ENCODE measurements at regions not wholly inside any gene's neighbourhood (a gene's known extent, or its start where the extent isn't known, plus 50 kb on each side); places are given as distances from the start of the nearest gene placed in this dataset.
A peak's percentile ranks its signal among the peaks of the same experiment; 100 is the strongest.

DNA sequence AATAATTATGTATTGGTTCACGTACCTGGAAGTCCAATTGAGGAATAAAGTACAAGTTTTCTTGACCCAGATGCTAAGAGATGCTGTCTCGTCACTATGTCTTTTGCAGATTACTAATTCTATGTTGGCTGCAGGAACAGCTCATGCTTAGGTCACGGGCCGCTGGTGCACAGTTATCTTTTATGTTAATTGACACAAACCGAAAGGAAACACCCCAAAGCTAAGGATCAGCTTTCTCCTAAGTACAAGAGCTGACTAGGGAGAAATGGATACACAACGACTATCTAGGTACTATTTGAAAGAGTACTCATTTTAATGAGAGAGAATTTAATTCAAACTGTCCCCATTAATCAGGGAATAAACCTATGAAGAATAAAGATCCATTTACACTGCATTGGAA is 217.7 kb upstream of the SLC35G4 start:
- TF ChIP-seq ZFX (IDR thresholded peaks at IDR 0.05; ENCODE audit: borderline replicate concordance), result no peak
- TF ChIP-seq, protein P1, sequence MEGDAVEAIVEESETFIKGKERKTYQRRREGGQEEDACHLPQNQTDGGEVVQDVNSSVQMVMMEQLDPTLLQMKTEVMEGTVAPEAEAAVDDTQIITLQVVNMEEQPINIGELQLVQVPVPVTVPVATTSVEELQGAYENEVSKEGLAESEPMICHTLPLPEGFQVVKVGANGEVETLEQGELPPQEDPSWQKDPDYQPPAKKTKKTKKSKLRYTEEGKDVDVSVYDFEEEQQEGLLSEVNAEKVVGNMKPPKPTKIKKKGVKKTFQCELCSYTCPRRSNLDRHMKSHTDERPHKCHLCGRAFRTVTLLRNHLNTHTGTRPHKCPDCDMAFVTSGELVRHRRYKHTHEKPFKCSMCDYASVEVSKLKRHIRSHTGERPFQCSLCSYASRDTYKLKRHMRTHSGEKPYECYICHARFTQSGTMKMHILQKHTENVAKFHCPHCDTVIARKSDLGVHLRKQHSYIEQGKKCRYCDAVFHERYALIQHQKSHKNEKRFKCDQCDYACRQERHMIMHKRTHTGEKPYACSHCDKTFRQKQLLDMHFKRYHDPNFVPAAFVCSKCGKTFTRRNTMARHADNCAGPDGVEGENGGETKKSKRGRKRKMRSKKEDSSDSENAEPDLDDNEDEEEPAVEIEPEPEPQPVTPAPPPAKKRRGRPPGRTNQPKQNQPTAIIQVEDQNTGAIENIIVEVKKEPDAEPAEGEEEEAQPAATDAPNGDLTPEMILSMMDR (IDR thresholded peaks at IDR 0.05), result no peak
- H3K27ac ChIP-seq, result no peak overlapping the region

- no peak for TF ChIP-seq ZFX (IDR thresholded peaks at IDR 0.05; ENCODE audit: borderline replicate concordance)
- TF ChIP-seq, protein P1 (IDR thresholded peaks at IDR 0.05), result no peak
Observed at GRCh38 chr18:11388755-11389680, 220.4 kb upstream of the SLC35G4 start.

DNA sequence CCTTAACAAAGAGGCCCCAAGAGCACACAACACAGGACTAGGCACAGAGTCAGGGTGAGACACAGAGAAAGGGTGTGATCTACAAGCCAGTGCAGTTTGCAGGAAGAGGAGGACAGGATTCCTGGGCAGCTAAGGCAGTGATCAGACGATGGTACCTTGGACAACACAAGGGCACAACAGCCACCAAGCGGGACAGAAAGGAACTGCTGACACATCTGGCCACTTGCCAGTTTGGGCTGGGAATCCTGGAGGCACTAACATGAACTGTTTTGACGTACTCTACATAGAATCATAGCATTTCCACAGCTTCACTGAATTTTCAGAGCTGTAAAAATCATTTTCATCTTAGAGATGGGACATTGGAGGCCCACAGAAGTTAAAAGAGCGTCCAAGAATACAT is 221.5 kb upstream of the SLC35G4 start:
- no peak overlapping the region for H3K27ac ChIP-seq
- TF ChIP-seq ZFX (IDR thresholded peaks at IDR 0.05; ENCODE audit: borderline replicate concordance), result no peak
- TF ChIP-seq, protein P1 (IDR thresholded peaks at IDR 0.05), result peak; percentile 55

More at GRCh38 chr18:11388755-11389680, 220.4 kb upstream of the SLC35G4 start:
- no peak overlapping the region for H3K27ac ChIP-seq

DNA sequence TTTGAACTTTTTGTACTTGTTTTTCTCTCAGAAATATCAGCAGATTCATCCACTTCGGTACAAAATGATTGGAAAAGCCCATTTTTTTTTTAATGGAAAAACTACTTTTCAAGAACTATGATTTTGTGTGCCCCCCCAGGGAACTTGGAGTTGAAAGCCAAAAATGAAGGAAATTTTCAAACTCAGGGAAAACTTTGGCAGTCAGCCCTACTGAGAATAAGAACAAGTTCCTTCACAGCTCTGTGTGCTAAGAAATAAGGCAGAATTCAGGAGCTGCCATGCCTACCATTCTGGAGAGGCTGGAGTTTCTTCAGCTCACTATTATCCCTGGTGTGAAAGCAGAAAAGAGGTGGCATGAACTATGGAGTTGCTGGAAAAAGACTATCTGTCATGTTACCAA is 226.0 kb upstream of the SLC35G4 start:
- H3K27ac ChIP-seq, result no peak overlapping the region
- TF ChIP-seq ZFX (IDR thresholded peaks at IDR 0.05; ENCODE audit: borderline replicate concordance), result no peak
- TF ChIP-seq, protein P1 (IDR thresholded peaks at IDR 0.05), result no peak

DNA sequence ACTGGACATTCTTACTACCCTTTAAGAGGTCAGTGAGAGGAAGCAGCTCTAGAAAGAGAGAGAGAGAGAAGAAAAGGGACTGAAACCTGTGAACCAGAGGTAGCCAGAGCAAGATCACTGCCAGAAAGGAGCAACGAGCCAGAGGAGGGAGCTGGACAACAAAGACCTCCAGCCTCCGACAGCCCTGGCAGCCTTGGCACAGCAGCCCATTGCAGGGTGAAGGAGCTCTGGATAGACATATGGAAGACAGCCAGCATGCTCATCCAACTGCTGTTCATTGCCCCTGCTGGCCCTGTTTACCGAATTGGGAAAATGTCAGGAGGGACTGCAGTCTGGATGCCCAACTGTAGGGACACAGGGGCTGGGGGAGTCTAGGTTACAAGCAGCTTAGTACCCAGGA is 228.4 kb upstream of the SLC35G4 start:
- TF ChIP-seq, protein P1 (IDR thresholded peaks at IDR 0.05), result no peak
- TF ChIP-seq ZFX (IDR thresholded peaks at IDR 0.05; ENCODE audit: borderline replicate concordance), result no peak
- no peak overlapping the region for H3K27ac ChIP-seq

DNA sequence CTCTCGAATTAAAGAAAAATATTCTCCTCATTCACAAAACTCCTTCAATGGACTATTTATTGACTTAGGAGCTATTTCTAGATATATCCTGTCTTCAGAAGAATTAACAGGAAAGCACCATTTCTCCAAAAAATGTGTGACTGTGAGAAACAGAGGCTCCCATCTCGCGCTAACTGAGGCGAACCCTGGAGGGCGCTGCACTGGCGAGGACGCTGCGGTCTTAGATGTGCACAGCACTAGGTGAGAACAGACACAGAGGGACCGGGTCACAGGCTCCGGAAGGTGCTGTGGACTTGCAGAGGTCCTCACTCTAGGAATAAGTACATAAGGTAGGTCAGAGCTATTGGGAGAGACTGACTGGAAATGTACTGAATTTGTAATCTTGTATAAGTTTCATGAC is 229.7 kb upstream of the SLC35G4 start:
- no peak overlapping the region for H3K27ac ChIP-seq
- TF ChIP-seq, protein P1 (IDR thresholded peaks at IDR 0.05), result no peak
- no peak for TF ChIP-seq ZFX (IDR thresholded peaks at IDR 0.05; ENCODE audit: borderline replicate concordance)

All from 22Rv1 (cell line).